Nephron progenitor cell (in vitro differentiated cells): ENCODE measurements at regions not wholly inside any gene's neighbourhood (a gene's known extent, or its start where the extent isn't known, plus 50 kb on each side); places are given as distances from the start of the nearest gene placed in this dataset.

Experiments used
- DNase-seq: peaks from one replicate; pipeline ENCODE4 v3.0.0; 2021
- H3K27ac Mint-ChIP-seq: 2 replicates; pipeline ENCODE4 v1.8.0; 2021; ENCODE audit warnings: mild to moderate bottlenecking, moderate library complexity, mixed read lengths
- H3K27me3 Mint-ChIP-seq: 2 replicates; pipeline ENCODE4 v1.8.0; 2021; ENCODE audit warnings: mild to moderate bottlenecking, low read depth, mixed read lengths; ENCODE audit not compliant: poor library complexity
- H3K36me3 Mint-ChIP-seq: 2 replicates; pipeline ENCODE4 v1.8.0; 2021; ENCODE audit warnings: low read depth, mixed read lengths
- H3K4me1 Mint-ChIP-seq: 2 replicates; pipeline ENCODE4 v1.8.0; 2021; ENCODE audit warnings: mixed read lengths
- H3K4me3 Mint-ChIP-seq: 2 replicates; pipeline ENCODE4 v1.8.0; 2021; ENCODE audit warnings: mild to moderate bottlenecking, moderate library complexity, mixed read lengths
- H3K9me3 Mint-ChIP-seq: 2 replicates; pipeline ENCODE4 v1.8.0; 2021; ENCODE audit warnings: mild to moderate bottlenecking, moderate library complexity, mixed read lengths
- TF ChIP-seq, protein P1 (sequence below): fragments of 200-600 bp; sonication (generic); IDR thresholded peaks from 2 replicates; pipeline ENCODE4 v1.5.0; 2021; ENCODE audit warnings: antibody characterized with exemption

GRCh38 chr12:45490232-45490881 lies 239.1 kb upstream of the ARID2 start:
- Mint-ChIP-seq H3K9me3 (peaks cover 20% of the 10 kb centered on the region), H3K4me3 (no peak overlapping the region), H3K27me3 (no peaks in the 10 kb centered on the region), H3K27ac (no peak overlapping the region), H3K4me1 (no peaks in the 10 kb centered on the region), H3K36me3 (no peaks in the 10 kb centered on the region)
- TF ChIP-seq, protein P1, sequence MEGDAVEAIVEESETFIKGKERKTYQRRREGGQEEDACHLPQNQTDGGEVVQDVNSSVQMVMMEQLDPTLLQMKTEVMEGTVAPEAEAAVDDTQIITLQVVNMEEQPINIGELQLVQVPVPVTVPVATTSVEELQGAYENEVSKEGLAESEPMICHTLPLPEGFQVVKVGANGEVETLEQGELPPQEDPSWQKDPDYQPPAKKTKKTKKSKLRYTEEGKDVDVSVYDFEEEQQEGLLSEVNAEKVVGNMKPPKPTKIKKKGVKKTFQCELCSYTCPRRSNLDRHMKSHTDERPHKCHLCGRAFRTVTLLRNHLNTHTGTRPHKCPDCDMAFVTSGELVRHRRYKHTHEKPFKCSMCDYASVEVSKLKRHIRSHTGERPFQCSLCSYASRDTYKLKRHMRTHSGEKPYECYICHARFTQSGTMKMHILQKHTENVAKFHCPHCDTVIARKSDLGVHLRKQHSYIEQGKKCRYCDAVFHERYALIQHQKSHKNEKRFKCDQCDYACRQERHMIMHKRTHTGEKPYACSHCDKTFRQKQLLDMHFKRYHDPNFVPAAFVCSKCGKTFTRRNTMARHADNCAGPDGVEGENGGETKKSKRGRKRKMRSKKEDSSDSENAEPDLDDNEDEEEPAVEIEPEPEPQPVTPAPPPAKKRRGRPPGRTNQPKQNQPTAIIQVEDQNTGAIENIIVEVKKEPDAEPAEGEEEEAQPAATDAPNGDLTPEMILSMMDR = no peak
- DNase-seq = no peak

- no peaks in the 10 kb centered on the region for H3K4me1 Mint-ChIP-seq
- no peaks in the 10 kb centered on the region for H3K27me3 Mint-ChIP-seq
- H3K27ac Mint-ChIP-seq = no peak overlapping the region
- H3K9me3 Mint-ChIP-seq = peaks cover 33% of the 10 kb centered on the region
- DNase-seq = no peak
- no peaks in the 10 kb centered on the region for H3K36me3 Mint-ChIP-seq
- TF ChIP-seq, protein P1 = no peak
- H3K4me3 Mint-ChIP-seq = no peak overlapping the region
These were observed 235.2 kb upstream of the ARID2 start for GRCh38 chr12:45494279-45494678.

DNA sequence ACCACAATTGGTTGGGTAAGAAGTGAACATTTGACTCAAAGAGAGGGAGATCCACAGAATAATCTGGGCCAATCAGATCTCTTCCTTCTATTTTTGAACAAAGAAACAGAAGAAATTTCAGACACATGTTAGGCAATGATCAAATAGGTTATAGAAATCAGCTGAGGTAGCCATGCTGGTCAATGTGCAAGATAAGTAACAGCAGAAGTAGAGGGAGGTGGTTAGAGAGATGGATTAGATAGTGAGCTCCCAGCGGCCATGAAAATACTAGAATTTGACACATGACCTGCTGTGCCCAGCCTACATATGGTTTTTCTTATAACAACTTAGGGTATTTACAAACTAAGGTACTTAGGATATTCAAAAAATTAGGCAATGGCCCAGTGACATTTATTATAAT lies 230.9 kb upstream of the ARID2 start:
- Mint-ChIP-seq H3K4me3 (no peak overlapping the region), H3K9me3 (peaks cover 21% of the 10 kb centered on the region), H3K27ac (no peak overlapping the region), H3K27me3 (peaks cover 7% of the 10 kb centered on the region), H3K36me3 (no peaks in the 10 kb centered on the region), H3K4me1 (no peaks in the 10 kb centered on the region)
- TF ChIP-seq, protein P1 = no peak
- no peak for DNase-seq

DNA sequence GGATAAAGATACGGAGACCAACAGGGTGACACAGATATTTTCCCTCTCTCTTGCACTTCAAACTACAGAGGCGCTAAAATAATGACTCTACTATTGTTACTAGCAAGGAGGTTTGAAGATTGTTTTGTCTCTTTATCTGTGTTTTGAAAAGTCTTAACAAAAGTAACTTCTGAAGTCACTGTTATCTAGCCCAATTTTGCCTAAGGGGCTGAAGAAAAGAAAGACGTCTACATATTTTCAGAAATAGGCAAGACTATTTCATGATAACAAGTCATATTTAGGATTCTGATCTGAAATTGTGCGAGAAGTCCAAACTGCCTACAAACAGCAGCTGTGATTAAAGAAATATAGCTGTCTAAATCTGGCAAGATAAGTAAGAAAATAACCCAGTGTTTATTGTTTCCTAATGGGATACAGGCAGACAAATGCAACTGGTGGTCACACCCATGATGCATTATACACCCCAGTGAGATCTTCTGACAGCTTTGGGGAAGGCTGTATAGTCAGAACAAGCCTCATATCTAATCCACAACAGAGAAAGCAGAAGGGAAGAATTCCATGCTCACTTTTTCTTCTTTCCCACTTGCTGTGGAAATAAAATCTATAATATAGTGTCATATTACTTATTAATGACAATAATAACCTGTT lies 226.9 kb upstream of the ARID2 start:
- no peak for DNase-seq
- Mint-ChIP-seq H3K27me3 (peaks cover 10% of the 10 kb centered on the region), H3K4me3 (no peak overlapping the region), H3K9me3 (peaks cover 5% of the 10 kb centered on the region), H3K36me3 (no peaks in the 10 kb centered on the region), H3K4me1 (no peaks in the 10 kb centered on the region), H3K27ac (no peak overlapping the region)
- TF ChIP-seq, protein P1 = no peak

GRCh38 chr12:45503899-45504298 lies 225.6 kb upstream of the ARID2 start:
- TF ChIP-seq, protein P1 = no peak
- DNase-seq = no peak
- no peaks in the 10 kb centered on the region for H3K4me1 Mint-ChIP-seq
- no peaks in the 10 kb centered on the region for H3K36me3 Mint-ChIP-seq
- H3K27me3 Mint-ChIP-seq = peaks cover 10% of the 10 kb centered on the region
- H3K9me3 Mint-ChIP-seq = peaks cover 7% of the 10 kb centered on the region
- H3K4me3 Mint-ChIP-seq = no peak overlapping the region
- H3K27ac Mint-ChIP-seq = no peak overlapping the region
